GM18499 (cell line): ENCODE measurements at regions not wholly inside any gene's neighbourhood (a gene's known extent, or its start where the extent isn't known, plus 50 kb on each side); places are given as distances from the start of the nearest gene placed in this dataset.
"Not testable (repeated sequence)": the region's sequence is repeated elsewhere in the genome, so short reads cannot be mapped to it uniquely, and the experiment has no call there.

Experiments used
- ATAC-seq: cut with Tn5 transposase; IDR thresholded peaks from one replicate; pipeline ENCODE4 v1.9.1; 2021; ENCODE audit warnings: moderate number of reproducible peaks; ENCODE audit not compliant: insufficient read depth, unreplicated experiment

DNA sequence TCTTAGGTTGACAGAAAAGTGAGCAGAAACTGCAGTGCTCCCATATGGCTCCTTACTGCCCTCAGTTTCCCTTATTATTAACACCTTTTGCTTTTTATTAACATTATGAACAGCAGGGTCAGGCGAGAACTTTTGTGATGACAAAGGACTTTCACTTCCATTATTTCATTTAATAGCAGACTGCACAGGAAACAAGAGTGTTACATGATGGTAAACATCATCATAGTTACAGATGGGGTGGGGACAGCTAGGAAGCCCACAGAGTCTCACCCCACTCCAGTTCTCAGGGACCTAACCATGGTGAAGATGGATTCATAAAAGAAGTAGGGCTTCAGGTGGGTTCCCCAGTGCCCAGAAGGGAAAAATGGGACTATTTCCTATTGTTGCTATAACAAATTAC lies 110.1 kb upstream of the PELI2 start:
- no peak for ATAC-seq

DNA sequence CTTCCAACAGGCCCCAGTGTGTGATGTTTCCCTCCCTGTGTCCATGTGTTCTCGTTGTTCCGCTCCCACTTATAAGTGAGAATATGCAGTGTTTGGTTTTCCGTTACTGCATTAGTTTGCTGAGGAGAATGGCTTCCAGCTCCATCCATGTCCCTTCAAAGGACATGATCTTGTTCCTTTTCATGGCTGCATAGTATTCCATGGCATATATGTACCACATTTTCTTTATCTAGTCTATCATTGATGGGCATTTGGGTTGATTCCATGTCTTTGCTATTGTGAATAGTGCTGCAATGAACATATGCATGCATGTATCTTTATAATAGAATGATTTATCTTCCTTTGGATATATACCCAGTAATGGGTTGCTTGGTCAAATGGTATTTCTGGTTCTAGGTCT lies 109.5 kb upstream of the PELI2 start:
- ATAC-seq, result not testable (repeated sequence)

DNA sequence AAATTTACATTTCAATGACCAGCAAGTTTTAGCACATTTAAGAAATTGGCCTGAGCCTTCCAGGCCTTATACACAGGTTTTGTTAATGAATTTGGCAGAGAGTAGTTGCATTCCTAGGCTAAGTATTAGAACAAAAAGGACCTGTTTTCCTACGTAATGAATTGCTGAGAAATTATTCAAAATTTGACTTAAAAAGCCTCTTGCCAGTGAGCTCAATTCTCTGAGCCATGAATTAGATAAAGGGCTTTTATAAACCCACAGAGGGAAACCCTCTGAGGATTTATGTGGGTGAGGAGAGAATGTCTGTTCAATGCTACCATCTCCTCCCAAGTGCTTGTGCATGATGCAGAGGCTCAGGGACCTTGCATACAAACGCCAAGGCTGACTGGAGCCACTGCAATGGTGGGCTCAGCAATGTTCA lies 94.5 kb upstream of the PELI2 start:
- no peak for ATAC-seq

DNA sequence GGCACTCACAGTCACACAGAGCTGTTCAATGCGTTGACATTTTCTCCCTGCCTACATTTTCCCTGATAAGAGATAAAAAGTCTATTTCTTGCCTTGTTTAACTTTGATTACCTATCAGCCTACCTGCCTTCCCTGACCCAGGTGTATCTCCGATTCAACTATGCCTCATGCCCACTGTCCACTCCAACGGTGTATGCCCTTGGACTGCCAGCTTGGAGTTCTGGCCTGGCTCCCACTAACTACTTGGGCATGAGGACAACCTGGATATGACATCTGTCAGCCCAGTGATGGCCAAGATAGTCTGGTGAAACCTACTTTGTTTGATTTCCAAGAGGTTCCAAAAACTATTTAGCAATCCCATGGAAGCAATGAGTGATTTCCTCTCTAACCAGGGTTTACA lies 93.0 kb upstream of the PELI2 start:
- no peak for ATAC-seq

DNA sequence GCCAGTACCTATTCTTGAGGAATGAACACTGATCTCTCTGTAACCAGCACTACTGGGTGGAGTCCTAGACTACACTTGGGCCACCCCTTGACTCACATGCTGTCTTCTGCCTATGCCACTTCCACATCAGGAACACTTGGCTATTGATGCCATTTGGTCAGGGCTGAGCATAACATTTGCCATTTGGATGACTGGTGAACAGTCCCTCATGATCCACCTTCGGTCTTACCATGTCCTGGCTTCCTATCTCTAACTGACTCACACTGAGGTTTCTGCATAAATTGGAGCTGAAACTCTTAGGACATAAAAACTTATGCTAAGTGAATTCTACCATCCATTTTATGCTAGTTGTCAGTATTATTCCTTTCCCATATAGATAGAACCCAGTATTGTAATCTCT lies 91.7 kb upstream of the PELI2 start:
- ATAC-seq, result no peak

DNA sequence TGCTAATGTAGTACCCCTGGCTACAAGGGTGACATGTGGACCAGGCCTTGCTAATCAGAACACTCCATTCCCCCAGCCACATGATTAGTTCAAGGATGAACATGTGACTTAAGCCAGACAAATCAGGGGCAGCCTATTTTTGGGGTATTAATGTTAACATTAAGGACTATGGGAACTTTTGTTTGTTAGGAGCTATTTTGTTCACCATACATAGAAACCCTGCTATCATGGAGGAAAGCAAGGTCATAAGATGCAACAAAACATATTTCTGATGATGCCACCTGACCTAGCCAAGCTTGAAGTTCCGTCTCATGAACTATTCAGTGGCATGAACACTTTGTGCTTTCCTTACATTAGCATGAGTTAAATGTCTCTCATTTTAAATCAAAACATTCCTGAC lies 90.8 kb upstream of the PELI2 start:
- no peak for ATAC-seq

DNA sequence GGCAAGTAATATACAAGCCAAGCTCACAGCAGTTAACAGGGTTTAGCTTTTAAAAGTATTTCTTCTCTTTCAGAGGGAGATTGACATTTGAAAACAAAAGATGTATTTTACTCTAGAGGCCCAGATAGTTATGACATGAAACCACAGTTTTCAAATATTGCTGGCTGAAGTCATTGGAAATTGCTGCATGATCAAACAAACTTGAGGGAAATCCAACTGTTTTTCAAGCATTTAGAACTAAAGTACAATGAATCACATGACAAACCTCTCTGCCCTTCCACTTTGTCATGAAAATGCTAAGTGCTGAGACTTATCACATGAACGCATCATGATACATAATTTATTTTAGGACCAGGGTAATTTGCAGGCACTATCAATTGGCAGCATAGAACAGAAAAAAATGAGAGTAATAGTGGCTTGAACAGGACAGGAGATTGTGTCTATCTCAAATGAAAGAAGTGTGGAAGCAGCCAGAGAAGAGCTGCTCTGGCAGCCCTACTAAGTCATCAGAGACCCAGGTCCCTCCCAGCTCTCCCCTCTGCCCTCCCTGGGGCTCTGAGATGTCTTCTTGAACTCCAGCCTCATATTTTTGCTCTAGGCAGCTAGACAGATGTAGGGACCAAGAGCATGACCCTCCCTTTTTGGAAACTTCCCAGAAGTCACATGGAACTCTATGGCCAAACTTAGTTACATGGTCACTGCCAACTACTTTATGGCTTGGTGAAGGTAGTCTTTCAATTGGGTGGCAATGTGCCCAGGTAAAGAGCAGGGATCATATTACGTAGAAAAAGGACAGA lies 90.1 kb upstream of the PELI2 start:
- no peak for ATAC-seq

DNA sequence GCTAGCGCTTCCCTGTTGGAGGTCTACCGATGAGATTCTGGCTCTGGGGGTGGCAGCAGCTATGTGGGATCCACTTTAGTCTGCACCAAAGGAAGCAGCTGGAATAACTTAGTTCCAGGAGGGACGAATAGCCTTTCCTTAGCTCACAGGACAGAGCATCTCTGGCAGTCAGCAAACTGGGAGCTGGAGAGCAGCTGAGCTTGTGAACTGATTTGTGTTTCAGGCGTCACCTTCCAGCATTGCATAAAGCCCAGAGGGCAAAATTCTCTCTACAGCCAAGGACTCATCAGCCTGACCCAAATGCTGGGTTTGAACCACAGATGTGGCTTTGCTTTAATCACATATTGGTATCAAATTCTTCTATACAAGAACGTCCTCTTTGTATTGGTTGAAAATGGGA lies 81.9 kb upstream of the PELI2 start:
- ATAC-seq, result no peak

DNA sequence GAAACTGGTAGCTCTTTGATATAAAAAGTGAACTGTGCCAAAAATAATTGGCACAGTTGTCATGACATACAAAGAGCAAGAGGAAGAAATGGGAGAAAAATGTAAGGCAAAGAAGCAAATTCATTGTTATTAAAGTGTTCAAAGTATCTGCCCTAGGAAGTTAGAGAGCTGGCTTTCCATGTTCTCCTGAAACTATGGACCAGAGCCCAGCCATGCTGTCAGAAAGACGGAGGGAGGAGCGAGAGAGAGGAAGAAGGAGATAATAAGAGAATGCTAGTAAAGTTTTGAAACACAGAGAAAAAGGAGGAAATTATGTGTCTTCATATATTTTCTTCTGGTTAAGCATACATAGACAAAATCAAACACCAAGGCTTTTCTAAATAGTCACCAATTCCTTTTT lies 78.1 kb upstream of the PELI2 start:
- no peak for ATAC-seq

DNA sequence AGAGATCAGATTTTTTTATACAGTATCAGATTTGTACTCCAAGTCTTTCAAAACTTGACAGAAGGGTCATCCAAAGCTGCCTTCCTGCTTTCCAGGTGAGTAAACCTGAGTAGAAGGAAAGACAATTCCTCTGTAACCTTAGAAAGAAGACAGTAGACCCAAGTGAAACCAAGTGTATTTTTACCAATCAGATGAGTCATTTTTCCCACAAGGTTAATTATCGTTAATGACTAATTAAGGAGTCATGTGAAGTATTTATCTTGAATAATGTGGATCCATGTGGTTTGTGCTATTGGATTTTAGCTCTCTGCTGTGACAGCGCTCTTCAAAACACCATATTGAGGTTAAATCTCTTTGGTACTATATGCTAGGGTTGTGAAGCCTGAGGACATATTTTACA lies 74.0 kb upstream of the PELI2 start:
- no peak for ATAC-seq

DNA sequence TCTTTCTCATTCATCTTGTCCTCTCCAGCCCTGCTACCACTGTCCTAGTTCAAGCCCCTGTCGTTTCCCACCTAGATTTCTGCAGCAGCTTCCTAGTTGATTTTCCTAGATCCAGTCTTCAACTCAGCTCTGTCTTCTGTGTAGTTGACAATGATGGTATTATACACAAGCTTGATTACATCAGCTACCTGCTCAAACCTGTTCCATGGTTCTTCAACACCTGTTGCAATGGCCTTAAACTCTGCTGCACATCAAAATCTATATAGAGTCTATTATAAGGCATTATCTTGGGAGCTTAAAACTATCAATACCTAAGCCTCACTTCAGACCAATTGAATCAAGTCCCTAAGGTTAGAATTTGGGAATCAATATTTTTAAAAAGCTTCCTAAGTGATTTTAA lies 71.7 kb upstream of the PELI2 start:
- no peak for ATAC-seq

DNA sequence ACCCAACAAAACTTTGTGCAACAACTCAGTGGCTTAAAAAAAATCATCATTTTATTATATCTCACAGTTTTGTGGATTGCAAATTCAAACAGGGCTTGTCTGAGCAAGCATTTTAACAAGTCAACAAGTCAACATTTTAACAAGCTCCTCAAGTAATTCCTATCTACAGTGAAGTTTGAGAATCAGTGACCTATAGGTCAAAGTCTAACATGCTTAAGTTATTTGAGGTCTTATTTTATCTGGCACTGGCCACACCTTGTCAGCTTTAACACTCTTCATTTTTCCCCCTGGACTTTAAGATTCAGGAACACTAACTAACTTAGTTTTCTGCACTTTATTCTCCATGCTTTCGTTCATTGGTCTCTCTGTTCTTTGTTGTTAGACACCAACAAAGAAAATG lies 71.2 kb upstream of the PELI2 start:
- ATAC-seq, result no peak

DNA sequence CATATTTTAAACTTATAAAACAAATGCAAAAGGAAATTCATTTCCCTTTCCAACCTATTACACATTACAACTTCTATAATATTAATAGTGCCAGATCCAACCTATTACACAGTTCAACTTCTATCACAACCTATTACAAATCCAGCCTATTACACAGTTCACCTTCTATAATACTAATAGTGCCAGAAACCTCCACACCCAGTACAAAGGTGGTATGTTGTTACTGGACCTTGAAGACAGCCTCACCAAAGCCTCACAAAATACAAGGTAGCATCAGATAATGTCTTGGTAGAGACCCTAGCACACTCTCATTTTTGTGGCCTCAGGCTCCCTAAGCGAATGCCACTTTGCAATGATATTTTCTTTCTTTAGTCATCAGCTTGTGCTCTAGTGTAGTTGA lies 68.7 kb upstream of the PELI2 start:
- no peak for ATAC-seq

DNA sequence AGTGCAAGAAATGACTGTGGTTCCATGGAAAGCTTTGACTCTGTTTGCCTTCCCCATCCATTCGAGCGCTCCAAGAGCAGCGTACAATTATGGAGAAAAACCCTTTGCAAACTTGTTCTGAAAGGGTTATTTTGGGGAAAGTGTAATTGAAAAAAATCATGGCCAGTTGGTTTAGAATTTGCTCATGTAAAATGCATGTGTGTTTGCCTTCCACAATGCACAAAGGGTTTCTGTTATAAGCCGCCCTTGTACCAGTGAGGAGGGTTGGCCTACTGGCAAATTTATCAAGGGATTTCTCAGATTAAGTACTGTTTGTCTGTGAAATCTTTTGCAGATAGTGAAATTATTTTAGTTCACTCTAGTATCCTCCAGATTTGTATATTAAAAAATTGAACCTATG lies 62.7 kb upstream of the PELI2 start:
- ATAC-seq, result no peak

DNA sequence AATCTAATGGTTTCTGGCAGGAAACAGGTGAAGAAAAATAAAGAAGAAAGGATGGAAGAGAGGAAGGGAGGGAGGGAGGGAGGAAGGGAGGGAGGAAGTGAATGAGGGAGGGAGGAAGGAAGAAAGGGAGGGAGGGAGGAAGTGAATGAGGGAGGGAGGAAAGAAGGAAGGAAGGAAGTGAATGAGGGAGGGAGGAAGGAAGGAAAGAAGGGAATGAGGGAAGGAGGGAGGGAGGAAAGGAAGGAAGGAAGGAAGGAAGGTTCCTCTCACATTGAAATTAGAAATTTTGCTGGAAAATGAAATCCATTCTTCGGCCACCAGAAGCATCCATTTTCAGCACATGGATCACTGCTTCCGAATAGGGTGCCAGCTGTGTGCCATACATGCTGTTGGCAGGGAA lies 62.2 kb upstream of the PELI2 start:
- no peak for ATAC-seq

DNA sequence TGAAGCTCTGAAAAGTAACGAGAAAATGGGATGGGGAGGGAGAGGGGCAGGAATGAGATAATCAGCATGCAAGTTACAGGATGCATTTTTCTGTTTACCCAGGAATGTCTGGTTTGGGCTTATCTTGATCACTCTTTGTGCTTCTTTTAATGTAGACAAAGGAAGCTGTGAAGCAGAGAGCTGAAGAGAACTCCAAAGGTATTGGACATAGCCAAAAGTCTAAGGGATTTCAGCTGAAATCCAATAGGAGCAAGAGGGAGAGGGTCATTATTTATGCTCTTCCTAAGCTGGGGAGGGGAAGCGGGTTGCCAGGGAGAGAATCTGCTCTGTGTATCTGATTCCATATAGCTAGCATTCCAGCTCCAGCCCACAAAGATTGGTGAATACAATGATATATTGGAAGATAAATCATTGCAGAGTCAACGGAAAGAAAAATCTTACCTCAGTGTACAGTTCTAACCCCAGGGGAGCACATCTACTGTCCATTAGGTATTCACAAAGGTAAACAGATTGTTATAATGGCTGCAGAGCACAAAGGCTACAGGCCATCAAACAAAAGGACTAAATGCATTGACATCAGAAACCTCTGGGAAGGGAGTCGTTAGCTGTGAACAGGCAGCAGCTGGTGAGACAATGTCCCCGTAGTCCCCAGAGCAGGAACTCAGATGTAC lies 61.0 kb upstream of the PELI2 start:
- no peak for ATAC-seq

DNA sequence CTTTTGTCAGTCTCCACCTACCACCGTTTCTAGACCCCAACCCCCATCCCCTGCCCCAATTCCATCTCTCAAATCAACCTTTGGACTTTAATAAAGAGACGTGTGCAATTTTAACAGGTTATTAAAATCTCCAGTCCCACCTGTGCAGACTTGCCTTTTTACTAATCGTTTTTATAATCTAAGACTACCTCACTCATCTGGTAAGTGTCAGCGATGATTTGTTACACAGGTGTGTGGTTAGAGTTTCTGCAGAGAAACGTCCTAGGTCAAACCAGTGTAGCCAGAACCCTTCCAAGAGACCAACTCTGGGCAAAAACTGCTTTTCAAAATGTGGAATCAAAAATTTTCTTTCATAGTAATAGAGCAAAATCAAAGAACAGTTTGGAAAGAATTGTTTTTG lies 60.4 kb upstream of the PELI2 start:
- no peak for ATAC-seq

DNA sequence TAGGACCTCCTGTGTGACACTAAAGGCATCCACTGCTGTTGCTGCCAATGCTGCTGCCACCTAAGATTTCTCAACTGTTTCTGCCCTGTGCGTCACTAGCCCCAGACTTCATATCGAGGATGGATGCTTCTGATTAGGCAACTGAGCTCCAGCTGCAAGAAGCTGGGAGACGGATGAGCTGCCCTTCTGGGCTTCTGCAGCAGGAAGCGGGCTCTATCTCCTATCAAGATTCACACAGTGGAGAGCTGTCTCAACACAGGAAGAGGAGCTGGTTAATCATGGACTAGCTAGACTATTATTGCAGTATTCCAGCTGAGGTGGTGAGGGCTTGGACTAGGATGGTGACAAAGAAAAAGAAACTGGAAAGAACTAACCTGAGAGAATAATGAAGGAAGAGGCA lies 59.2 kb upstream of the PELI2 start:
- no peak for ATAC-seq

DNA sequence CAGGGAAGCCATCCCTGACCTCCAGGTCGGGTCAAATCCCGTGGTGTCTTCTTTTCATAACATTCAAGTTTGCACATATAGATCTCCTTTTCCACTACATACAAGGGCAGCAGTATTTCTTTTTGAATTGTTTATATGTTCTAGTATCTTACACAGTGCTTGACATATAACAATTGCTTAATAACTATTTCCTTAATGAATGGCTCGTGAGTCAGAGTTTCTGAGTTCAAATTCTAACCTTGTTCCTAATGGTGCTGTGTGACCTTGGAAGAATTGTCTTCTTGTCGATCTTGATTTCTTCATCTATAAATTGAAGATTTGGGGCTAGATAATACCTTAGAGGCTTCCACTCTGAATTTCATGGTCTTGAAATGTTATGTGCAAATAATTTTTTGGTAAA lies 57.2 kb upstream of the PELI2 start:
- no peak for ATAC-seq

DNA sequence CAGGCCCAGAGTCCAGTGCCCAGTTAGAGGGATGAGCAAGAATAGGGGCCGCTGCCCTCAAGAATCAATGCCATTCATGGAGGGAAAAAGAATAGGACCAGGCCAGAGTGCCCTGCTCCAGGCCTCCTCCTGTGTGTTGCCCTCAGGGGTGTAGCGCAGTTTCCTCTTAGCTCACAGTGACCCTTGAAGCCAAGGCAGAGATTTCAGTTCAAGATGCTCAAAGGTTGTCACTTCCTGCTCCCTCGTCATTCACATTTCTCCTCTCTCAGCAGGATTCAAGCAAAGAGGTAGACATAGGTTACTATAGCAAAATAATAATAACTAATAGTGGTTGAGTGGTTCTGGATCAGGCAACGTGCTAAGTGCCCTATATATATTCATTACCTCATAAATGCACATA lies 55.1 kb upstream of the PELI2 start:
- no peak for ATAC-seq

DNA sequence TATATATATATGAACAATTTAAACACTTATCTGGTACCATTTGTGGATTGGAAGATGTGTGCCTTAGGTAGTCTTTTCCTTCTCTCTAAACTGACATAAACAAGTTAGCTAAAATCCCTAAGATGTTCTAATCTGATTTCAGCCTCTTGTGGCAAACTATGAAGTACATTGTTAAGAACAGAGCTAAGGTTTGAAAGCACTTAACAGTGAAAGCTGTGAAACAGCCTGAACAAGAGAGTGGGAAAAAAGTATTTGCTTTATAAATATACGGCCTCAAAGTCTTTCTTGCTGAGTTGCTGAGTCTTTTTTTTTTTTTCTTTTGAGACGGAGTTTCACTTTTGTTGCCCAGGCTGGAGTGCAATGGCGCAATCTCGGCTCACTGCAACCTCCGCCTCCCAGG lies 53.7 kb upstream of the PELI2 start:
- no peak for ATAC-seq

DNA sequence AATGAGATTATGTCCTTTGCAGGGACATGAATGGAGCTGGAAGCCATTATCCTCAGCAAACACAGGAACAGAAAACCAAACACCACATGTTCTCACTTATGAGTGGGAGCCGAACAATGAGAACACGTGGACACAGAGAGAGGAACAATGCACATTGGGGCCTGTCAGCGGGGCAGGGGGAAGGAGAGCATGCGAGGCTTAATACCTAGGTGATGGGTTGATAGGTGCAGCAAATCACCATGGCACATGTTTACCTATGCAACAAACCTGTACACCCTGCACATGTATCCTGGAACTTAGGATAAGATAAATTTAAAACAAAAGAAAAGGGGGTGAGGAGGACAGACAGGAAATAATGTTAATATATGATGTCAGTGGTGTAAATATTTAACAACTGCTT lies 53.0 kb upstream of the PELI2 start:
- not testable (repeated sequence) for ATAC-seq
